Stimulated activated CD8-positive, alpha-beta memory T cell treated with anti-CD3 and anti-CD28 coated beads, Interleukin-7, amount 100 ng/mL, for 1 hour (primary cell): ENCODE measurements at regions not wholly inside any gene's neighbourhood (a gene's known extent, or its start where the extent isn't known, plus 50 kb on each side); places are given as distances from the start of the nearest gene placed in this dataset.
A peak's percentile ranks its signal among the peaks of the same experiment; 100 is the strongest.
"Not testable (repeated sequence)": the region's sequence is repeated elsewhere in the genome, so short reads cannot be mapped to it uniquely, and the experiment has no call there.

Experiments
- DNase-seq, 2 donors: peaks; one replicate each; pipeline ENCODE4 v3.0.0-alpha.2; 2020; ENCODE audit warnings: low read depth in 2 of 2

GRCh38 chr10:94225589-94225988 lies 137.2 kb downstream of the NOC3L start:
- no peak for DNase-seq

GRCh38 chr10:94230134-94230785 lies 132.5 kb downstream of the NOC3L start:
- no peak for DNase-seq

DNA sequence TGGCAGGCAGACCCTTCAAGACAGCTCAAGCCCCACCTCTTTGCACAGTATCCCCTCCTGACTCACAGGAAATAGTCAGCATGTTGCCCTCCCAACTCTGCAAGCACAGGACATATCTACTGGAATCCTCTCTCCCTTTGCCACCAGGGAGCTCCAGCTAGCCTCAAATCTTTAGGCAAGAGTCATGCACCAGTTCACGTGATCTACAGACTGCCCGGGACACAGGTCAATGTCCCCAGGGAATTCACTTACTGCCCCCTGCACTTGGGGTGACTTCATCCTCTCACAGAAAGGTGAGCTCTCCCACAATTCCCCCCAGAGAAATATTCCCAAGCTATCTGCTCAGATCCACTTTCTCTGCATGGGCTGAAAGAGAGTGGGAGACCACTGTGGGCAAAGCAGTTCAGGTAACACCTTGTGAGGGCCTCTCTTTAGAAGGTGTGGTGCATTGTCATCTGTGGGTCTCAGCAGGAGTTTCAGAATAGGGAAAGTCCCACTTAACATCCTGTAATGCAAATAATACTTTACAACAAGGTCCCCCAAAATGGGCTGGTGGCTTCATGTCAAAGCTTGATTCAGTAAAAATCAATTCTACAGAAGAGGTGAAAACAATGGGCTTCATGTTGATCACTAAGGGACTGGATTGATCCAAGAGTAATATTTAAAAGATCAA lies 129.9 kb downstream of the NOC3L start:
- no peak for DNase-seq

- no peak for DNase-seq
Measured at GRCh38 chr10:94235461-94235860, 127.3 kb downstream of the NOC3L start.

GRCh38 chr10:94238006-94238617 lies 124.6 kb downstream of the NOC3L start:
- no peak for DNase-seq

- no peak for DNase-seq
Measured at GRCh38 chr10:94239696-94240095, 123.0 kb downstream of the NOC3L start.

- no peak for DNase-seq
Measured at GRCh38 chr10:94240491-94240890, 122.2 kb downstream of the NOC3L start.

DNA sequence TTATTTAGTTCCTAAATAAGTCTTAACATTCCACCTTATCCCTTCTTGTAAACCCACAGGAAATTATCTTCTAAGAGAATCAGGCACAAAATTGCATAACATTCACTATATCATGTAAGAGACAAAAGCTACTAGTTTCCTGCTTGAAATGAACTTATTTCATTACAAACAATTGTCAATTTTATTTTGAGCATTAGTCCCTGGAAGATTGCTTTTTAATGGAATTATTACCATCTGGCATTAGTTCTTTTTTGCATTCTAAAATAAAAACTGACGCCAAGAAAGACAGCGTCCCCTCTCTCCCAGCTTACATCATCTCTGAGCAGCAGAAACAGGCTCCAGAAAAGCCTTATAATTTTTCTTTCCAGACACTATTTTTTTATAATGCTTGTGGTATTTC lies 121.8 kb downstream of the NOC3L start:
- no peak for DNase-seq

DNA sequence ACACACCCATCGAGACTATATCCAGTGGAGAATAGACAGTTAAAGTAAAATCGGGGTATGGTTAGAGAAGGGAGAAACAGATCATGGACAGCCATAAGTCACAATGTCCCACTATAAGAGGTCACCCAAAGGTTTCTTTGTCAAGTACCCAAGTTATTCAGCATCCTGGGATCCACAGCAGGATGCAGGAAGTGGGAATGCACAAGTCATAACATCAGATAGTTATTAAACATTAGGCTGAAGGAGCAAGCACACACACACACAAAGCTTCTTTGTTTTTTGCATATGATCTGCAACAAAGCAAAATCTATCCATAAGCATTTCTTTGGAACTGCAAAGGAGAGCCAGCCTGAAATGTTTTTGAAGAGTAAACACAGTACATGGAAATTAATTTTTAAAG lies 111.6 kb downstream of the NOC3L start:
- DNase-seq, result no peak

DNA sequence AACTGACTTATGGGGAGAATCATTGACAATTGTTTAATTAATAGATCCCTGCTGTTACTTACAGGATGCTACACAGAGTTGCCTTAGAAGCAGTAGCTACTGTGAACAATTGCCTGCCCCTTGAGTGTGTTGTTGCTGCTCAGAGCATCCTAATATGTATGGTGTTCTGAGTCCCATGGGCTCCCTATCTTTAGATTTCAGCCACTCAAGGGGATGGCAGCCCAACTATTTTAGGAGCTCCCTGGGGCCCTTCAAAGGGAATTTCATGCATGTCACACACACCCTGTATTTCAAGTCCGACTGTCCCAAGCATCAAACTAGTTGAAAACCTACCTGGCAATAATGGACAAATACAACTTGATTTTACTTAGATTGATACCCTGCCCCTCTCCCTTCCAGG lies 111.2 kb downstream of the NOC3L start:
- DNase-seq, result no peak

GRCh38 chr10:94257407-94257806 lies 105.3 kb downstream of the NOC3L start:
- not testable (repeated sequence) for DNase-seq

- no peak for DNase-seq
Measured at GRCh38 chr10:94260455-94260854, 102.3 kb downstream of the NOC3L start.

DNA sequence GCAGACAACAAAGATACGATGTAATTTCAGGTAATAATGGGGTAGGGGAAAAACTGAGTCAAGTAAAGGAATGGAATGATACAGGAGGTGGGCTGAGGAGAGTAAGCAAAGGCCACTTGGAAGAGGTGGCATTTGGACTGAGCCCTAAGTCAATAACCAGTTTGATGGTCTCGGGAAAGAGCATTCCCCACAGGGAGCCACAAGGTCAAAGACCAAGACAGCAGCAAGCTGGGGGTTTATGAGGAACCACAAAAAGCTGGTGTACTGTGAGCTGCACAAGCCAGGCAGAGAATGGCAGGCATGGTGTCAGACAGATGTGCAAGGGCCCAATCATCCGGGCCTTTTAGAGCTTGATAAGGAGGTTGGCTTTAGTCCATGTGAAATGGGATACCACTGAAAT lies 98.7 kb downstream of the NOC3L start:
- no peak for DNase-seq

DNA sequence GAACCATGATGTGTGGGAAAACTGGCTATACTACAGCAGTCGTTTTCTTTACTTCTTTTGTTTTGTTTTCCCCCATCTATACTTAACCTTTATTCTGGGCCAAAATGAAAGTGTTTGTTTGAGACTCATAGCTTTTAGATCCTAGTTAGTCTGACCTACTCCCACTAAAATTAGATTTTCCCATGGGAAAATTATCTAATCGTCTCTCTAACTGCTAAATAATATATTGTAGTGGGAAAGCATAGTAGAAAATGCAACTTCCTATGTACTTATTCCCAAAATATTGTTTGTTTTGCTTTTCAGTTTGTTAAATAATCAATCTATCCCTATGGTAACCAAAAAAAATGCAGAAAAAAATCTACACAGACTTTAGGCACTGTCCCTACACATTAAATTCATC lies 96.6 kb downstream of the NOC3L start:
- DNase-seq, result no peak

GRCh38 chr10:94268652-94269051 lies 94.1 kb downstream of the NOC3L start:
- no peak for DNase-seq

GRCh38 chr10:94274142-94274787 lies 88.5 kb downstream of the NOC3L start:
- DNase-seq, result no peak

GRCh38 chr10:94276140-94276539 lies 86.6 kb downstream of the NOC3L start:
- DNase-seq, result no peak

GRCh38 chr10:94277450-94277849 lies 85.3 kb downstream of the NOC3L start:
- no peak for DNase-seq

DNA sequence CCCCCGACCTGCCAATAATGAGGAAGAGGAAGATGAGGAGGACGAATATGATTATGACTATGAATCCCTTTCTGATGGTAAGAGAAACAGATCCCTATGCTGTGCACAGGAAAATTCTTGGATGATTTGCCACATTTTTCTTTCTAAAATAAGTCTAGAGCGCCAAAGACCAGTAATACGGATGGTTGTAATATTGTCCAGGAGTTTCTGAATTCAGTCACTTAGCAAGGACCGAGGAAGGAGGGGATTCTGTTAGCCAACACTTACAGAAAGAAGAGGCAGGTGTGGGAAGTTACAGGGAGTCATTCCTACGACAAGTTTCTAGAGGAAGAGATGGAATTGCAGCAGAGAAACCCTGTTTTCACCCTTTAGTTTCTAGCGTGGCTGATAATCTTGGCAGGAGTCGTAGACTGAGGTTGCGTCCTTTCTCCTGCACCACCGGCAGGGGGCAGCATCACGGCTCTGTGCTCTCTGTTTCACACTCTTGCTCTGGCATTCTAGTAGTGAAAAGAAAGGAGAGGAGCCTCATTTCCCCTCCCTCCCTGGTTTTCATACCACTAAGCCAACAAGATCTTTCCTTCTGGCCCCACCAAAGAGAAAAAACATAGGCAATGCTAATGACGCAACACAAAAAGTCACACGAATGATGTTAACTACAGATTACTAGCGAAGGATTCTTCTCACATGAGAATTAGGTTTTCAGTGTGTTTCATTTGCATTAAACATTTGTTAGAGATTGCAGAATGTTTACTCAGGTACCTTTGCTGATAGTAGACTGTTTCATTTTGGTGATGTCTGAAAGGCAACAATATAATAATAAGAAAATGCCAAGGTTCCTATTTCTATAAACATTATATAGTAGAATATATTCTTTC lies 82.7 kb downstream of the NOC3L start:
- DNase-seq, result peak; percentile 5 to 29

GRCh38 chr10:94281654-94282053 lies 81.1 kb downstream of the NOC3L start:
- no peak for DNase-seq

- no peak for DNase-seq
Measured at GRCh38 chr10:94282369-94282768, 80.4 kb downstream of the NOC3L start.
